Astrocyte (in vitro differentiated cells and primary cell): ENCODE measurements at regions not wholly inside any gene's neighbourhood (a gene's known extent, or its start where the extent isn't known, plus 50 kb on each side); places are given as distances from the start of the nearest gene placed in this dataset.
A peak's percentile ranks its signal among the peaks of the same experiment; 100 is the strongest.

ENCODE experiments used
- DNase-seq: peaks from one replicate; pipeline ENCODE4 v3.0.0-alpha.2; 2010; ENCODE audit warnings: low read depth
- FAIRE-seq: peaks from 2 replicates; lab custom pipeline; 2011; peaks lifted over from hg19 to GRCh38; lab: Jason Lieb, UNC
- H2AFZ ChIP-seq: 2 replicates; pipeline ENCODE4 v1.6.0; 2012; ENCODE audit warnings: low read depth, low read length, inconsistent platforms
- H3K27ac ChIP-seq: 2 replicates; pipeline ENCODE4 v1.5.1; 2011; ENCODE audit warnings: low read depth, low read length, inconsistent platforms
- H3K27me3 ChIP-seq: 2 replicates; pipeline ENCODE4 v1.6.0; 2011; ENCODE audit warnings: low read length, inconsistent platforms; ENCODE audit not compliant: insufficient read depth
- H3K36me3 ChIP-seq: 2 replicates; pipeline ENCODE4 v1.5.1; 2011; ENCODE audit warnings: low read length, inconsistent platforms; ENCODE audit not compliant: insufficient read depth
- H3K4me1 ChIP-seq: 2 replicates; pipeline ENCODE4 v1.5.1; 2011; ENCODE audit warnings: low read length, inconsistent platforms; ENCODE audit not compliant: insufficient read depth
- H3K4me2 ChIP-seq: 2 replicates; pipeline ENCODE4 v1.6.0; 2012; ENCODE audit warnings: low read length, inconsistent platforms
- H3K4me3 ChIP-seq: 2 replicates; pipeline ENCODE4 v1.5.1; 2011; ENCODE audit warnings: low read depth, mild to moderate bottlenecking, low read length, inconsistent platforms; ENCODE audit not compliant: insufficient read depth
- H3K79me2 ChIP-seq: 2 replicates; pipeline ENCODE4 v1.6.0; 2012; ENCODE audit warnings: mild to moderate bottlenecking, low read length, inconsistent platforms; ENCODE audit not compliant: insufficient read depth
- H3K9ac ChIP-seq: 2 replicates; pipeline ENCODE4 v1.6.0; 2012; ENCODE audit warnings: mild to moderate bottlenecking, low read length, inconsistent platforms
- H3K9me3 ChIP-seq: 2 replicates; pipeline ENCODE4 v1.5.1; 2012; ENCODE audit warnings: low read depth, mild to moderate bottlenecking, low read length, inconsistent platforms; ENCODE audit not compliant: insufficient read depth
- H4K20me1 ChIP-seq: 2 replicates; pipeline ENCODE4 v1.6.0; 2012; ENCODE audit warnings: low read length, inconsistent platforms; ENCODE audit not compliant: insufficient read depth
- H3K27ac Mint-ChIP-seq: one replicate; pipeline ENCODE4 v1.8.0; 2021; ENCODE audit warnings: mild to moderate bottlenecking, mixed read lengths; ENCODE audit not compliant: unreplicated experiment
- H3K27me3 Mint-ChIP-seq: one replicate; pipeline ENCODE4 v1.8.0; 2021; ENCODE audit warnings: low read depth, mixed read lengths; ENCODE audit not compliant: unreplicated experiment
- H3K36me3 Mint-ChIP-seq: one replicate; pipeline ENCODE4 v1.8.0; 2021; ENCODE audit warnings: low read depth, mixed read lengths; ENCODE audit not compliant: unreplicated experiment
- H3K4me1 Mint-ChIP-seq: one replicate; pipeline ENCODE4 v1.8.0; 2021; ENCODE audit warnings: low read depth, mixed read lengths; ENCODE audit not compliant: unreplicated experiment
- H3K4me3 Mint-ChIP-seq: one replicate; pipeline ENCODE4 v1.8.0; 2021; ENCODE audit warnings: mild to moderate bottlenecking, moderate library complexity, mixed read lengths; ENCODE audit not compliant: unreplicated experiment
- H3K9me3 Mint-ChIP-seq: one replicate; pipeline ENCODE4 v1.8.0; 2021; ENCODE audit warnings: mild to moderate bottlenecking, mixed read lengths; ENCODE audit not compliant: unreplicated experiment
- CTCF ChIP-seq: IDR thresholded peaks from 2 replicates; pipeline ENCODE4 v1.5.1; 2011; ENCODE audit warnings: low read depth, mild to moderate bottlenecking, inconsistent platforms, low read length, moderate library complexity; ENCODE audit not compliant: insufficient read depth
- EZH2 ChIP-seq: IDR thresholded peaks from 2 replicates; pipeline ENCODE4 v1.6.1; 2012; ENCODE audit warnings: mild to moderate bottlenecking, low read length, inconsistent platforms; ENCODE audit not compliant: insufficient read depth

GRCh38 chr21:35637431-35637830, 422.9 kb downstream of the SETD4 start:
- Histone ChIP-seq H3K4me1 (peaks cover 16% of the 10 kb centered on the region), H2AFZ (peak overlapping the region; percentile 12), H3K4me2 (peak overlapping the region; percentile 35), H4K20me1 (no peaks in the 10 kb centered on the region), H3K27ac (no peak overlapping the region), H3K27me3 (no peaks in the 10 kb centered on the region), H3K4me3 (no peak overlapping the region), H3K9me3 (no peaks in the 10 kb centered on the region), H3K9ac (no peak overlapping the region), H3K79me2 (no peaks in the 10 kb centered on the region), H3K36me3 (no peaks in the 10 kb centered on the region)
- no peaks in the 10 kb centered on the region for H3K9me3 Mint-ChIP-seq
- H3K4me1 Mint-ChIP-seq: peaks cover 12% of the 10 kb centered on the region
- FAIRE-seq (peak; percentile 82), DNase-seq (peak; percentile 69)
- TF ChIP-seq CTCF (no peak), EZH2 (no peak)
- H3K4me3 Mint-ChIP-seq: no peak overlapping the region
- H3K27me3 Mint-ChIP-seq: no peaks in the 10 kb centered on the region
- H3K27ac Mint-ChIP-seq: no peak overlapping the region
- H3K36me3 Mint-ChIP-seq: no peaks in the 10 kb centered on the region

- no peak overlapping the region for H3K9ac ChIP-seq
- no peaks in the 10 kb centered on the region for H3K36me3 ChIP-seq
- H4K20me1 ChIP-seq: no peaks in the 10 kb centered on the region
- H2AFZ ChIP-seq: no peak overlapping the region
- peak overlapping the region; percentile 50 for H3K27ac Mint-ChIP-seq
- H3K4me3 Mint-ChIP-seq: no peak overlapping the region
- peaks cover 12% of the 10 kb centered on the region for H3K4me1 Mint-ChIP-seq
- H3K4me1 ChIP-seq: peaks cover 11% of the 10 kb centered on the region
- H3K9me3 Mint-ChIP-seq: no peaks in the 10 kb centered on the region
- no peaks in the 10 kb centered on the region for H3K79me2 ChIP-seq
- DNase-seq (no peak), FAIRE-seq (no peak)
- no peaks in the 10 kb centered on the region for H3K27me3 Mint-ChIP-seq
- no peak for TF ChIP-seq EZH2
- TF ChIP-seq CTCF: no peak
- H3K36me3 Mint-ChIP-seq: no peaks in the 10 kb centered on the region
- no peaks in the 10 kb centered on the region for H3K9me3 ChIP-seq
- H3K4me2 ChIP-seq: no peak overlapping the region
- H3K27ac ChIP-seq: no peak overlapping the region
- no peak overlapping the region for H3K4me3 ChIP-seq
- no peaks in the 10 kb centered on the region for H3K27me3 ChIP-seq
Measured at GRCh38 chr21:35635994-35636393, 424.3 kb downstream of the SETD4 start.

- Histone ChIP-seq H3K4me2 (peak overlapping the region; percentile 1), H3K27me3 (no peaks in the 10 kb centered on the region), H3K4me1 (peaks cover 11% of the 10 kb centered on the region), H3K4me3 (no peak overlapping the region), H3K9me3 (no peaks in the 10 kb centered on the region), H3K9ac (no peak overlapping the region), H2AFZ (no peak overlapping the region), H4K20me1 (no peaks in the 10 kb centered on the region), H3K27ac (peak overlapping the region; percentile 29), H3K79me2 (no peaks in the 10 kb centered on the region), H3K36me3 (no peaks in the 10 kb centered on the region)
- Mint-ChIP-seq H3K27ac (peak overlapping the region; percentile 79), H3K4me1 (peaks cover 12% of the 10 kb centered on the region), H3K9me3 (no peaks in the 10 kb centered on the region), H3K27me3 (no peaks in the 10 kb centered on the region), H3K36me3 (no peaks in the 10 kb centered on the region), H3K4me3 (no peak overlapping the region)
- no peak for FAIRE-seq
- DNase-seq: peak; percentile 88
- no peak for TF ChIP-seq CTCF
Measured at GRCh38 chr21:35635261-35635660, 425.1 kb downstream of the SETD4 start.
